Keratinocyte (primary cell): ENCODE measurements at regions not wholly inside any gene's neighbourhood (a gene's known extent, or its start where the extent isn't known, plus 50 kb on each side); places are given as distances from the start of the nearest gene placed in this dataset.

Experiments used
- DNase-seq: peaks from one replicate; pipeline ENCODE4 v3.0.0-alpha.2; 2011; ENCODE audit warnings: low read depth, missing footprints, low spot score
- FAIRE-seq: peaks from 2 replicates; lab custom pipeline; 2011; peaks lifted over from hg19 to GRCh38; lab: Jason Lieb, UNC
- H2AFZ ChIP-seq: 2 replicates; pipeline ENCODE4 v1.6.0; 2012; ENCODE audit warnings: low read length, control low read depth, inconsistent platforms; ENCODE audit not compliant: control insufficient read depth
- H3K27ac ChIP-seq: 2 replicates; pipeline ENCODE4 v1.5.1; 2011; ENCODE audit warnings: low read length; ENCODE audit not compliant: control insufficient read depth, insufficient read depth
- H3K27me3 ChIP-seq: 3 replicates; pipeline ENCODE4 v1.6.0; 2011; ENCODE audit warnings: low read length; ENCODE audit not compliant: control insufficient read depth, insufficient read depth; ENCODE audit errors: extremely low read depth
- H3K36me3 ChIP-seq, 2 experiments: 2 replicates in 1 of 2; 3 replicates in 1 of 2; pipeline ENCODE4 v1.5.1; 2011; ENCODE audit warnings: low read length in 2 of 2, mild to moderate bottlenecking in 1 of 2; ENCODE audit not compliant: control insufficient read depth in 2 of 2, insufficient read depth in 2 of 2; ENCODE audit errors: extremely low read depth in 1 of 2
- H3K4me1 ChIP-seq: 3 replicates; pipeline ENCODE4 v1.5.1; 2011; ENCODE audit warnings: low read length; ENCODE audit not compliant: control insufficient read depth, insufficient read depth; ENCODE audit errors: extremely low read depth
- H3K4me2 ChIP-seq: 3 replicates; pipeline ENCODE4 v1.6.0; 2011; ENCODE audit warnings: low read depth, low read length; ENCODE audit not compliant: control insufficient read depth, insufficient read depth; ENCODE audit errors: extremely low read depth
- H3K4me3 ChIP-seq, 3 experiments: fragments of 200-600 bp in 1 of 3; sonication (generic) in 1 of 3; 2 replicates in 2 of 3; 3 replicates in 1 of 3; pipeline ENCODE4 v1.5.1; 2011 to 2016; ENCODE audit warnings: low read length in 3 of 3, mild to moderate bottlenecking in 3 of 3, control low read depth in 2 of 3, inconsistent platforms in 1 of 3, low read depth in 1 of 3, mixed read lengths in 1 of 3, mixed run types in 1 of 3, moderate library complexity in 1 of 3; ENCODE audit not compliant: control insufficient read depth in 2 of 3, insufficient read depth in 2 of 3; ENCODE audit errors: extremely low read depth in 1 of 3
- H3K79me2 ChIP-seq: 2 replicates; pipeline ENCODE4 v1.6.0; 2012; ENCODE audit warnings: low read length; ENCODE audit not compliant: control insufficient read depth, insufficient read depth
- H3K9ac ChIP-seq: 3 replicates; pipeline ENCODE4 v1.6.0; 2011; ENCODE audit warnings: low read length; ENCODE audit not compliant: control insufficient read depth, insufficient read depth; ENCODE audit errors: extremely low read depth
- H3K9me1 ChIP-seq: 3 replicates; pipeline ENCODE4 v1.6.0; 2011; ENCODE audit warnings: low read length; ENCODE audit not compliant: control insufficient read depth, insufficient read depth; ENCODE audit errors: extremely low read depth
- H3K9me3 ChIP-seq: 2 replicates; pipeline ENCODE4 v1.5.1; 2012; ENCODE audit warnings: low read depth, low read length; ENCODE audit not compliant: control insufficient read depth
- H4K20me1 ChIP-seq: 3 replicates; pipeline ENCODE4 v1.6.0; 2011; ENCODE audit warnings: low read length; ENCODE audit not compliant: control insufficient read depth, insufficient read depth; ENCODE audit errors: extremely low read depth
- EZH2 ChIP-seq: IDR thresholded peaks from one replicate; pipeline ENCODE4 v1.6.1; 2012; ENCODE audit warnings: inconsistent platforms, mild to moderate bottlenecking, low read length, moderate library complexity
- dilution Hi-C: fragments of 300-500 bp; cut with MboI; formaldehyde crosslinking; loops from one replicate; pipeline ENCODE4 v1.7.0; 2020; ENCODE audit warnings: low sequenced_read_pairs; ENCODE audit not compliant: extremely low pct_ligation_motif_present
- TF ChIP-seq, protein P1 (sequence below), 3 experiments: IDR thresholded peaks in 1 of 3; conservative IDR thresholded peaks in 1 of 3; optimal IDR thresholded peaks in 1 of 3; 2 replicates in 2 of 3; 3 replicates in 1 of 3; pipeline versions ENCODE3 to v1.5.1; 2011; ENCODE audit warnings: low read length in 3 of 3, mild to moderate bottlenecking in 3 of 3, moderate library complexity in 2 of 3, control low read depth in 1 of 3, inconsistent platforms in 1 of 3; ENCODE audit not compliant: insufficient read depth in 2 of 3; ENCODE audit errors: extremely low read depth in 1 of 3

DNA sequence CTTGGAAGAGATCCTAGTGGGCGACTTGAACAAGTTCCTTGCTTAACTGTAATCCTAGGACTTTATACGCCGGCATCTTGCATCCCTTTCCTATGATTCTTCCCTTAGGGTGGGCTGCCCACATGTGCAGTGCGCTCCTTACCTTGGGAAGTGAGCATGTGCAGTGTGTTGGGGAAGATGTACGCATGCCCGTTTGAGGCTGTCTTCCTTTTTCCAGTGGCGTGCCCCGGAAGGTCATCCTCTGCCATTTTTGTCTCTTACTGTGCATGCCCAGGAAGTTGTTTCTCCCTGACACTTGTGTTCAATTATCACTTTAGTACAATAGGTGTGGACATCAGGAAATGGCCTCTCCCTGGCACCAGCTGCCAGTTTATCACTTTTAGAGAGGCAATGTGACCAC, 936.5 kb downstream of the TBC1D22A start:
- H3K4me2 ChIP-seq: no peak overlapping the region
- H3K79me2 ChIP-seq: no peaks in the 10 kb centered on the region
- no peaks in the 10 kb centered on the region for H3K9me3 ChIP-seq
- no peak overlapping the region for H3K27ac ChIP-seq
- no peaks in the 10 kb centered on the region for H4K20me1 ChIP-seq
- H3K4me1 ChIP-seq: no peaks in the 10 kb centered on the region
- H3K4me3 ChIP-seq: no peak overlapping the region
- H3K27me3 ChIP-seq: no peaks in the 10 kb centered on the region
- dilution Hi-C loops: no loop called here
- no peak overlapping the region for H3K9ac ChIP-seq
- TF ChIP-seq, protein P1, sequence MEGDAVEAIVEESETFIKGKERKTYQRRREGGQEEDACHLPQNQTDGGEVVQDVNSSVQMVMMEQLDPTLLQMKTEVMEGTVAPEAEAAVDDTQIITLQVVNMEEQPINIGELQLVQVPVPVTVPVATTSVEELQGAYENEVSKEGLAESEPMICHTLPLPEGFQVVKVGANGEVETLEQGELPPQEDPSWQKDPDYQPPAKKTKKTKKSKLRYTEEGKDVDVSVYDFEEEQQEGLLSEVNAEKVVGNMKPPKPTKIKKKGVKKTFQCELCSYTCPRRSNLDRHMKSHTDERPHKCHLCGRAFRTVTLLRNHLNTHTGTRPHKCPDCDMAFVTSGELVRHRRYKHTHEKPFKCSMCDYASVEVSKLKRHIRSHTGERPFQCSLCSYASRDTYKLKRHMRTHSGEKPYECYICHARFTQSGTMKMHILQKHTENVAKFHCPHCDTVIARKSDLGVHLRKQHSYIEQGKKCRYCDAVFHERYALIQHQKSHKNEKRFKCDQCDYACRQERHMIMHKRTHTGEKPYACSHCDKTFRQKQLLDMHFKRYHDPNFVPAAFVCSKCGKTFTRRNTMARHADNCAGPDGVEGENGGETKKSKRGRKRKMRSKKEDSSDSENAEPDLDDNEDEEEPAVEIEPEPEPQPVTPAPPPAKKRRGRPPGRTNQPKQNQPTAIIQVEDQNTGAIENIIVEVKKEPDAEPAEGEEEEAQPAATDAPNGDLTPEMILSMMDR (optimal IDR thresholded peaks at IDR 0.05 in 1 of 3, IDR thresholded peaks at IDR 0.05 in 1 of 3, conservative IDR thresholded peaks at IDR 0.05 in 1 of 3; ENCODE audit: extremely low read depth in 1 of 3, insufficient read depth in 2 of 3, low read length in 3 of 3): no peak
- no peak for TF ChIP-seq EZH2
- peaks cover 0 to 3% of the 10 kb centered on the region in 2 experiments for H3K36me3 ChIP-seq
- H3K9me1 ChIP-seq: no peaks in the 10 kb centered on the region
- DNase-seq (no peak), FAIRE-seq (no peak)
- H2AFZ ChIP-seq: no peak overlapping the region

DNA sequence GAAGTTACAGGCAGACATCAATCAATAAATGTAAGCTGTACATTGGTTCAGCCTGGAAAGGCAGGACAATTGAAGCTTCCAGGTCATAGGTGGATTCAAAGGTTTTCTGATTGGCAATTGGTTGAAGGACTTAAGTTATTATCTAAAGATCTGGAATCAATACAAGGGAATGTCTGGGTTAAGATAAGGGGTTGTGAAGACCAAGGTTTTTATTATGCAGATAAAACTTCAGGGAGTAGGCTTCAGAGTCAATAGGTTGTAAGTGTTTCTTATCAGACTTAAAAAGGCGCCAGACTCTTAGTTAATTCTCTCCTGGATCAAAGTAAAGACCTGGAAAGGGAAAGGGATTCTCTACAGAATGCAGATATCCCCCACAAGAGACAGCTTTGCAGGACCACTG, 935.4 kb downstream of the TBC1D22A start:
- Histone ChIP-seq H3K36me3 (peaks cover 0 to 9% of the 10 kb centered on the region in 2 experiments), H3K9me3 (no peaks in the 10 kb centered on the region), H3K27me3 (no peaks in the 10 kb centered on the region), H4K20me1 (no peaks in the 10 kb centered on the region), H3K9me1 (no peaks in the 10 kb centered on the region), H3K79me2 (no peaks in the 10 kb centered on the region), H3K4me1 (no peaks in the 10 kb centered on the region), H3K9ac (no peak overlapping the region), H3K4me3 (no peak overlapping the region), H3K27ac (no peak overlapping the region), H2AFZ (no peak overlapping the region), H3K4me2 (no peak overlapping the region)
- FAIRE-seq: no peak
- no peak for DNase-seq
- dilution Hi-C loops: no loop called here
- TF ChIP-seq EZH2: no peak
- TF ChIP-seq, protein P1 (optimal IDR thresholded peaks at IDR 0.05 in 1 of 3, IDR thresholded peaks at IDR 0.05 in 1 of 3, conservative IDR thresholded peaks at IDR 0.05 in 1 of 3; ENCODE audit: extremely low read depth in 1 of 3, insufficient read depth in 2 of 3, low read length in 3 of 3): no peak
